UCSD-AML1 (cell line): ENCODE measurements at regions not wholly inside any gene's neighbourhood (a gene's known extent, or its start where the extent isn't known, plus 50 kb on each side); places are given as distances from the start of the nearest gene placed in this dataset.
A peak's percentile ranks its signal among the peaks of the same experiment; 100 is the strongest.

Experiments used
- DNase-seq: peaks from one replicate; lab custom pipeline; 2025; ENCODE audit not compliant: unreplicated experiment; lab: John Stamatoyannopoulos, UW

- no peak for DNase-seq
Measured at GRCh38 chr21:24046829-24047443, 1560.3 kb downstream of the MRPL39 start.

GRCh38 chr21:24045775-24046215 is 1561.5 kb downstream of the MRPL39 start:
- peak; percentile 36 for DNase-seq

- no peak for DNase-seq
Measured at GRCh38 chr21:24045373-24045772, 1561.9 kb downstream of the MRPL39 start.

- no peak for DNase-seq
Measured at GRCh38 chr21:24042687-24043086, 1564.6 kb downstream of the MRPL39 start.

GRCh38 chr21:24032709-24033232 is 1574.5 kb downstream of the MRPL39 start:
- DNase-seq, result no peak

GRCh38 chr21:24027396-24027795 is 1579.9 kb downstream of the MRPL39 start:
- no peak for DNase-seq

GRCh38 chr21:24025101-24025500 is 1582.2 kb downstream of the MRPL39 start:
- DNase-seq, result no peak

GRCh38 chr21:24023936-24024335 is 1583.3 kb downstream of the MRPL39 start:
- no peak for DNase-seq

GRCh38 chr21:24023402-24023801 is 1583.9 kb downstream of the MRPL39 start:
- DNase-seq, result no peak

- no peak for DNase-seq
Measured at GRCh38 chr21:24014381-24014780, 1592.9 kb downstream of the MRPL39 start.

- no peak for DNase-seq
Measured at GRCh38 chr21:24011087-24011486, 1596.2 kb downstream of the MRPL39 start.

- DNase-seq, result no peak
Measured at GRCh38 chr21:24007592-24007991, 1599.7 kb downstream of the MRPL39 start.

- DNase-seq, result no peak
Measured at GRCh38 chr21:23986987-23987386, 1620.3 kb downstream of the MRPL39 start.

GRCh38 chr21:23986214-23986613 is 1621.1 kb downstream of the MRPL39 start:
- DNase-seq, result no peak

- DNase-seq, result no peak
Measured at GRCh38 chr21:23982546-23982945, 1624.7 kb downstream of the MRPL39 start.

- DNase-seq, result no peak
Measured at GRCh38 chr21:23977971-23978370, 1629.3 kb downstream of the MRPL39 start.

GRCh38 chr21:23968722-23969647 is 1638.3 kb downstream of the MRPL39 start:
- peak; percentile 81 for DNase-seq

GRCh38 chr21:23968008-23968407 is 1639.3 kb downstream of the MRPL39 start:
- no peak for DNase-seq

- DNase-seq, result no peak
Measured at GRCh38 chr21:23963454-23963853, 1643.8 kb downstream of the MRPL39 start.

GRCh38 chr21:23960769-23961168 is 1646.5 kb downstream of the MRPL39 start:
- no peak for DNase-seq

- no peak for DNase-seq
Measured at GRCh38 chr21:23955135-23955843, 1652.0 kb downstream of the MRPL39 start.
